ENCODE measurements at regions not wholly inside any gene's neighbourhood (a gene's known extent, or its start where the extent isn't known, plus 50 kb on each side); places are given as distances from the start of the nearest gene placed in this dataset.

DNA sequence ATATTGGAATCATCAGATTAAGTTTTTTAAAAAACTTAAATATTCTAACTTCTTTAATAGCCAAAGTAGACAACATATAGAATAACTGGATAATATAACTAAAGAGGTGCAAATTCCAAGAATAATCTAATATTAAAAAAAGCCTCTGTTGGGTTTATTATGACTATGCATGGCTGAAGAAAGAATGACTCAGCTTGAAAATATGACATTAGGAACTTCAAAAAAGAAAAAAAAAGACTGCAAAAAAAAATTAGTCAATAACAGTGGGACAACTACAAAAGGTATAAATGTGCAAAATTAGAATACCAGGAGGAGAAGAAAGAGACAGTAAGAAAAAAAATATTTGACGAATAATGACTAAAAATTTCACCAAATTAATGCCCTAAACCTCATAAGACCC lies 1178.0 kb downstream of the JRKL start:
- SMC1A ChIA-PET (ENCODE audit: uncharacterized antibody, unreplicated experiment), result no interaction called here
- Histone ChIP-seq H4K20me1 (ENCODE audit: control insufficient read depth, insufficient read depth) (no peaks in the 10 kb centered on the region), H3K9me3 (replicated peaks; ENCODE audit: control insufficient read depth, insufficient read depth, low read length) (no peaks in the 10 kb centered on the region), H3K4me2 (ENCODE audit: control insufficient read depth, insufficient read depth) (no peak overlapping the region), H3K36me3 (ENCODE audit: control insufficient read depth in 2 of 2, insufficient read depth in 2 of 2, low read length in 1 of 2) (no peaks in the 10 kb centered on the region), H3K9ac (ENCODE audit: control insufficient read depth, insufficient read depth, low read length) (no peak overlapping the region), H2AFZ (ENCODE audit: control insufficient read depth, low read depth, low read length) (no peak overlapping the region), H3K79me2 (ENCODE audit: control insufficient read depth, insufficient read depth, low read length) (no peaks in the 10 kb centered on the region), H3K4me3 (no peak overlapping the region), H3K27me3 (replicated peaks in 1 of 2; ENCODE audit: control insufficient read depth in 2 of 2, insufficient read depth in 2 of 2, low read length in 1 of 2) (no peaks in the 10 kb centered on the region), H3K27ac (ENCODE audit: control insufficient read depth, insufficient read depth) (no peak overlapping the region), H3K4me1 (ENCODE audit: control insufficient read depth, insufficient read depth, low read length) (no peaks in the 10 kb centered on the region)
- FAIRE-seq (no peak), ATAC-seq (no peak), DNase-seq (ENCODE audit: low read depth, low spot score) (no peak)
- 0% methylated on average over 1 of the region's 1 CpG for WGBS (ENCODE audit: insufficient coverage, insufficient replicate concordance, low lambda C conversion rate, missing lambda C conversion rate)
- POLR2A ChIA-PET, result no interaction called here
- intact Hi-C loops (cut with micrococcal nuclease; ENCODE audit: unreplicated experiment) (no loop called here), in situ Hi-C loops (cut with MboI) (no loop called here)
- TF ChIP-seq CEBPB (IDR thresholded peaks at IDR 0.05; ENCODE audit: borderline replicate concordance in 1 of 2, low read depth in 2 of 2, low read length in 2 of 2) (no peak), KAT2A (conservative IDR thresholded peaks at IDR 0.05; ENCODE audit: control insufficient read depth, low read depth, low read length) (no peak), MLLT1 (IDR thresholded peaks at IDR 0.05) (no peak), ZNF24 (IDR thresholded peaks at IDR 0.05) (no peak), TCF12 (IDR thresholded peaks at IDR 0.05; ENCODE audit: low read depth, low read length) (no peak), MYC (IDR thresholded peaks at IDR 0.05; ENCODE audit: insufficient read depth, insufficient read length, insufficient replicate concordance, low read length, severe bottlenecking) (no peak), MTA2 (IDR thresholded peaks at IDR 0.05; ENCODE audit: low read depth) (no peak), NBN (IDR thresholded peaks at IDR 0.05) (no peak), PML (IDR thresholded peaks at IDR 0.05; ENCODE audit: low read length) (no peak), PAX8 (IDR thresholded peaks at IDR 0.05) (no peak), CHD1 (IDR thresholded peaks at IDR 0.05; ENCODE audit: low read depth, low read length) (no peak), SMAD5 (IDR thresholded peaks at IDR 0.05; ENCODE audit: low read depth) (no peak), POLR2AphosphoS2 (IDR thresholded peaks at IDR 0.05; ENCODE audit: low read depth, low read length) (no peak), NKRF (conservative IDR thresholded peaks at IDR 0.05) (no peak), STAT1 (conservative IDR thresholded peaks at IDR 0.05) (no peak)
- TF ChIP-seq, protein P1, sequence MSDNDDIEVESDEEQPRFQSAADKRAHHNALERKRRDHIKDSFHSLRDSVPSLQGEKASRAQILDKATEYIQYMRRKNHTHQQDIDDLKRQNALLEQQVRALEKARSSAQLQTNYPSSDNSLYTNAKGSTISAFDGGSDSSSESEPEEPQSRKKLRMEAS (IDR thresholded peaks at IDR 0.05; ENCODE audit: low read depth, low read length), result no peak
- RAD21 ChIA-PET (ENCODE audit: unreplicated experiment), result no interaction called here
- CTCF ChIA-PET, result no interaction called here
- BruUV-seq (replicated peaks), result no TSS peak

All from GM12878 (cell line).